HEK293 (cell line): ENCODE measurements at regions not wholly inside any gene's neighbourhood (a gene's known extent, or its start where the extent isn't known, plus 50 kb on each side); places are given as distances from the start of the nearest gene placed in this dataset.

Experiments used
- FEZF1 ChIP-seq: fragments of 450-650 bp; formaldehyde crosslinking; IDR thresholded peaks from 2 replicates; pipeline ENCODE4 v1.5.1; 2016; ENCODE audit warnings: missing biosample characterization, missing genetic modification characterization
- GLIS1 ChIP-seq: fragments of 450-650 bp; formaldehyde crosslinking; IDR thresholded peaks from 2 replicates; pipeline ENCODE4 v1.5.1; 2016; ENCODE audit warnings: missing biosample characterization, missing genetic modification characterization
- PATZ1 ChIP-seq: fragments of 450-650 bp; formaldehyde crosslinking; IDR thresholded peaks from 2 replicates; pipeline ENCODE4 v1.5.1; 2016; ENCODE audit warnings: missing biosample characterization, missing genetic modification characterization
- PBX3 ChIP-seq: sonication (generic); formaldehyde crosslinking; IDR thresholded peaks from 2 replicates; pipeline ENCODE4 v1.8.1; 2022; ENCODE audit warnings: mild to moderate bottlenecking, moderate library complexity, missing genetic modification reagents
- TCF7L2 ChIP-seq: IDR thresholded peaks from 2 replicates; pipeline ENCODE4 v1.6.1; 2011; ENCODE audit warnings: low read depth, mild to moderate bottlenecking, inconsistent platforms, low read length, moderate library complexity, borderline replicate concordance
- ZBTB6 ChIP-seq: fragments of 450-650 bp; formaldehyde crosslinking; IDR thresholded peaks from 2 replicates; pipeline ENCODE4 v1.5.1; 2017; ENCODE audit warnings: missing biosample characterization, missing genetic modification characterization
- ZFP37 ChIP-seq: fragments of 450-650 bp; formaldehyde crosslinking; IDR thresholded peaks from 2 replicates; pipeline ENCODE4 v1.5.1; 2016; ENCODE audit warnings: missing biosample characterization, missing genetic modification characterization
- ZIC2 ChIP-seq: fragments of 450-650 bp; formaldehyde crosslinking; IDR thresholded peaks from 2 replicates; pipeline ENCODE4 v1.5.1; 2016; ENCODE audit warnings: missing biosample characterization, missing genetic modification characterization
- ZNF121 ChIP-seq: fragments of 450-650 bp; formaldehyde crosslinking; IDR thresholded peaks from 2 replicates; pipeline ENCODE4 v1.5.1; 2016; ENCODE audit warnings: missing biosample characterization, missing genetic modification characterization
- ZNF221 ChIP-seq: fragments of 450-650 bp; formaldehyde crosslinking; IDR thresholded peaks from 2 replicates; pipeline ENCODE4 v1.5.1; 2017; ENCODE audit warnings: missing biosample characterization, missing genetic modification characterization, borderline replicate concordance
- ZNF324 ChIP-seq: fragments of 450-650 bp; formaldehyde crosslinking; IDR thresholded peaks from 2 replicates; pipeline ENCODE4 v1.5.1; 2016; ENCODE audit warnings: missing biosample characterization, missing genetic modification characterization
- ZNF366 ChIP-seq: fragments of 450-650 bp; formaldehyde crosslinking; conservative IDR thresholded peaks from 2 replicates; pipeline ENCODE4 v1.5.1; 2016; ENCODE audit warnings: missing biosample characterization, missing genetic modification characterization
- ZNF391 ChIP-seq: fragments of 450-650 bp; formaldehyde crosslinking; IDR thresholded peaks from 2 replicates; pipeline ENCODE4 v1.5.1; 2016; ENCODE audit warnings: low read depth, missing biosample characterization, missing genetic modification characterization, borderline replicate concordance
- ZNF404 ChIP-seq: fragments of 450-650 bp; formaldehyde crosslinking; IDR thresholded peaks from 2 replicates; pipeline ENCODE4 v1.5.1; 2017; ENCODE audit warnings: missing biosample characterization, missing genetic modification characterization
- ZNF416 ChIP-seq: fragments of 450-650 bp; formaldehyde crosslinking; IDR thresholded peaks from 2 replicates; pipeline ENCODE4 v1.5.1; 2016; ENCODE audit warnings: missing biosample characterization, missing genetic modification characterization
- ZNF558 ChIP-seq: fragments of 450-650 bp; formaldehyde crosslinking; IDR thresholded peaks from 2 replicates; pipeline ENCODE4 v1.5.1; 2016; ENCODE audit warnings: missing biosample characterization, missing genetic modification characterization
- ZNF580 ChIP-seq: fragments of 450-650 bp; formaldehyde crosslinking; IDR thresholded peaks from 2 replicates; pipeline ENCODE4 v1.5.1; 2016; ENCODE audit warnings: missing biosample characterization, missing genetic modification characterization
- ZNF585B ChIP-seq: fragments of 450-650 bp; formaldehyde crosslinking; IDR thresholded peaks from 2 replicates; pipeline ENCODE4 v1.5.1; 2016; ENCODE audit warnings: missing biosample characterization, missing genetic modification characterization
- ZNF610 ChIP-seq: fragments of 450-650 bp; formaldehyde crosslinking; IDR thresholded peaks from 2 replicates; pipeline ENCODE4 v1.5.1; 2016; ENCODE audit warnings: missing biosample characterization, missing genetic modification characterization, borderline replicate concordance
- ZNF670 ChIP-seq: fragments of 450-650 bp; formaldehyde crosslinking; IDR thresholded peaks from 2 replicates; pipeline ENCODE4 v1.5.1; 2016; ENCODE audit warnings: missing biosample characterization, missing genetic modification characterization, low read depth
- ZNF707 ChIP-seq: fragments of 450-650 bp; formaldehyde crosslinking; IDR thresholded peaks from 2 replicates; pipeline ENCODE4 v1.5.1; 2016; ENCODE audit warnings: missing biosample characterization, missing genetic modification characterization
- ZXDB ChIP-seq: fragments of 450-650 bp; formaldehyde crosslinking; IDR thresholded peaks from 2 replicates; pipeline ENCODE4 v1.5.1; 2016; ENCODE audit warnings: missing biosample characterization, missing genetic modification characterization
- TF ChIP-seq, protein P1 (sequence below): fragments of 450-650 bp; formaldehyde crosslinking; IDR thresholded peaks from 2 replicates; pipeline ENCODE4 v1.5.1; 2016; ENCODE audit warnings: missing biosample characterization, missing genetic modification characterization

DNA sequence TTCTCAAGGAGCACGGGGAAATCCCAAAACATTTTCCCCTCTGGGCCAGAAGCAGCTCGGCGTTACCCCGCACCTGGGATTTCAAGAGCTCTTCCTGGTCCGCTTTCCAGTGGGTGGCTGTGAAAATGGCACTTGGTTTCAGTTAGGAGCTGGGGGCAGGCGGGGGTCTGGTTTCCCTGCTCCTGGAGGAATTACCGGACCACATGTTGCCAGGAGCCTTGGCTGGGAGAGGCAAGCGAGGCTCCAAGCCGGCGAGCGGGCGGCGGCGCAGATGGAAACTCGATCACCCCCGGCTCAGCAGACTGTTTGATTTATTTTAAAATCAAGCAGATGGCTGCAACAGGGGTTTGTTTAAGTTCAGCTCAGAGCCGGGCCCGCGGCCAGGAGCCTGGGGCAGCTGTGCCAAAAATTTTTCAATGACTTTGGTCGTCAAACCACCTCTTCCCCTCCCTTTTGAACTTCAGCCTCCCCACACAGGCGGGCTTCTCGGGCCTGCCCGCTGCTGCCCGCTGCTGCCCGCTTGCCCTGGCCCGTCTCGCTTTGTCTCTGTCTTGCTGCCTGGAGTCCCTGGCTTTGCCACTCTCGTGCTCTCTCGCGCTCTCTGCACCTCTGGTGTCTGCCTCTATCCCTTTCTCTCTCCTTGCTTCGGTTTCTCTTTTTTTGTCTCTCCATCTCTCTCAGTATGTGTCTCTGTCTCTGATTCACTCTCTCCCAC lies 108.0 kb upstream of the CIBAR2 start (continued):
- TF ChIP-seq GLIS1 (tag by site-specific recombination) (peak; percentile 51; the same call in 1 of the 2 replicates), ZFP37 (tag by site-specific recombination) (no peak), ZIC2 (tag by site-specific recombination) (peak; percentile 29), ZNF585B (no peak), ZXDB (tag by site-specific recombination) (peak; percentile 80), PATZ1 (tag by site-specific recombination) (peak; percentile 30), PBX3 (no peak), ZNF558 (tag by site-specific recombination) (no peak), ZNF610 (tag by site-specific recombination) (no peak), ZNF366 (tag by site-specific recombination) (peak; percentile 88), ZNF707 (no peak), ZBTB6 (tag by site-specific recombination) (no peak), FEZF1 (tag by site-specific recombination) (peak; percentile 94), ZNF221 (no peak), ZNF324 (tag by site-specific recombination) (no peak), ZNF391 (no peak), ZNF670 (no peak), ZNF404 (no peak), ZNF580 (tag by site-specific recombination) (no peak), TCF7L2 (no peak), ZNF121 (tag by site-specific recombination) (peak; percentile 89), ZNF416 (no peak)
- TF ChIP-seq, protein P1, sequence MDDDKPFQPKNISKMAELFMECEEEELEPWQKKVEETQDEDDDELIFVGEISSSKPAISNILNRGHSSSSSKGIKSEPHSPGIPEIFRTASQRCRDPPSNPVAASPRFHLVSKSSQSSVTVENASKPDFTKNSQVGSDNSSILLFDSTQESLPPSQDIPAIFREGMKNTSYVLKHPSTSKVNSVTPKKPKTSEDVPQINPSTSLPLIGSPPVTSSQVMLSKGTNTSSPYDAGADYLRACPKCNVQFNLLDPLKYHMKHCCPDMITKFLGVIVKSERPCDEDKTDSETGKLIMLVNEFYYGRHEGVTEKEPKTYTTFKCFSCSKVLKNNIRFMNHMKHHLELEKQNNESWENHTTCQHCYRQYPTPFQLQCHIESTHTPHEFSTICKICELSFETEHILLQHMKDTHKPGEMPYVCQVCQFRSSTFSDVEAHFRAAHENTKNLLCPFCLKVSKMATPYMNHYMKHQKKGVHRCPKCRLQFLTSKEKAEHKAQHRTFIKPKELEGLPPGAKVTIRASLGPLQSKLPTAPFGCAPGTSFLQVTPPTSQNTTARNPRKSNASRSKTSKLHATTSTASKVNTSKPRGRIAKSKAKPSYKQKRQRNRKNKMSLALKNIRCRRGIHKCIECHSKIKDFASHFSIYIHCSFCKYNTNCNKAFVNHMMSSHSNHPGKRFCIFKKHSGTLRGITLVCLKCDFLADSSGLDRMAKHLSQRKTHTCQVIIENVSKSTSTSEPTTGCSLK (tag by site-specific recombination) = no peak
